IPS DF 19.7 (cell line): ENCODE measurements at regions not wholly inside any gene's neighbourhood (a gene's known extent, or its start where the extent isn't known, plus 50 kb on each side); places are given as distances from the start of the nearest gene placed in this dataset.
"Not testable (repeated sequence)": the region's sequence is repeated elsewhere in the genome, so short reads cannot be mapped to it uniquely, and the experiment has no call there.

Source experiments
- DNase-seq: peaks from one replicate; pipeline ENCODE4 v3.0.0-alpha.2; 2013; ENCODE audit warnings: low read depth, low spot score

- DNase-seq = no peak
Observed at GRCh38 chr11:134667175-134667500, 255.1 kb upstream of the B3GAT1 start.

DNA sequence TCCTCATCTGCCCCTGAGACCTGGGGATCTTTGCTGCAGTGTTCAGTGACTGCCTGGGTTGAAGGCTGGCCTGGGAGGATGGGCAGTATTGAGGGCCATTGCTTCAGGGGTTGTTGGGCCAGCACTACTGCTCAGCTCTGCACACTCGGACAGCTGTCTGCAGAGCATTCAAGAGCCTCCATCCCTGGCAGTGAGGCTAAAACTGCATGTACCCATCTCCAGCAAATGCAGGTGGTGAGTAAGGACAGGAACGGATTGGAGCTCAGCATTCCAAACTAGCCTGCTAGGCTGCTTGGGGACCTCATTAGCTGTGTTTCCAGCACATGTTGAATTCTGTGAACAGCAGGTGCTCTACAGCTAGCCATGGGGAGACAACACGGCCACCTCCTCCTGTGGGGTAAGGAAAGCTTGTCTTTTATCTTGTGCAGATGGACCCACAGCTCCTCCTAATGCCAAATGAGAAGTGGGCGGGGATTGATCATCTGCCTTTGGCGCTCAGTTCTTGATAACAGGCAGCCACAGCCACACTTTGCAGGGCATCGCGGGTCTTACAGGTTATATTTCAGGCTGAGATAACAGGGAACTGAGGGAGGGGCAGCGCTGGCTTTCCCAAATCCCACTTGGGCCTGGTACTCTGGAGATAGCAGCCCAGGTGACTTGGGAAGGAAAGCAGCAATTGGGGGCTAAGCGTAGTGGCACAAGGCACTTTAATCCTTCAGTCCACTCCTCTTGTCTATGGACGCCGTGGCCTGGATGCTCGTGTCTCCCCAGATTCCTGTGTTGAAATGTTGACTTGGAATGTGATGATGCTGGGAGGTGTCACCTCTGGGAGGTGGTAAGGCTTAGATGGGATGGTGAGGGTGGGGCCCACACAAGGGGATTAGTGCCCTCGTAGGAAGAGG is 254.5 kb upstream of the B3GAT1 start:
- DNase-seq = no peak

DNA sequence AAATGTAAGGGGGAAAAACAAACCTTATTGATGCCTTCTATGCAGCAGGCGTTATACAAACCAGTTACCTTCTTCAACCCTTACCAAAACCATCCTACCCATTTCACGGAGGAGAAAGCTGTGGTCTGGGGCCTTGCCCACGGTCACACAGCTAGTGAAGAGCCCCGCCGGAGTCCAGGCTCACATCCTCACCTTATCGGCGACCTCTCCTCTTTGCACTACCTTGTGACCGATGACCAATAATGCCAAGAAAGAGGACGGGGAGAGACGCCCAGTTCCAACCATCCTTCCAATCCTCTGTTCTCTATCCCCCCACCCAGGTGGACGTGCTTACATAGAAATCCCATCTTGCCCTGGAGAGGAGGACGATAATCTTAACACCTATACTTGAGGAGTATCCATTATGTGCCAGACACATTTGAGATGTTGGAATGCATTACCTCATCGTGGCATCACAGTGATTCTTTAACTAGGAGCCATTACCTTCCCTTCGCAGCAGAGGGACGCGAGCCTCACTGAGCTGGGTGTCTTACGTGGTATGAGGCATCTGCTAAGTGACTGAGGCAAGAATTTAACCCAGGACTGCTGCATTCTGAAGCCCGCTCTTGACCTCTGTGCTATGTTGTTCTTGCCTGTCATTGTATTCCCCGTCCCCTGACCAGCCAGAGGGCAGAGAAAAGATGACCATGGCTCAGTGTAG is 253.7 kb upstream of the B3GAT1 start:
- no peak for DNase-seq

- no peak for DNase-seq
Observed at GRCh38 chr11:134665188-134665535, 253.1 kb upstream of the B3GAT1 start.

GRCh38 chr11:134664447-134665187 is 252.6 kb upstream of the B3GAT1 start:
- DNase-seq = no peak

- no peak for DNase-seq
Observed at GRCh38 chr11:134663506-134664313, 251.7 kb upstream of the B3GAT1 start.

- no peak for DNase-seq
Observed at GRCh38 chr11:134662629-134663360, 250.8 kb upstream of the B3GAT1 start.

DNA sequence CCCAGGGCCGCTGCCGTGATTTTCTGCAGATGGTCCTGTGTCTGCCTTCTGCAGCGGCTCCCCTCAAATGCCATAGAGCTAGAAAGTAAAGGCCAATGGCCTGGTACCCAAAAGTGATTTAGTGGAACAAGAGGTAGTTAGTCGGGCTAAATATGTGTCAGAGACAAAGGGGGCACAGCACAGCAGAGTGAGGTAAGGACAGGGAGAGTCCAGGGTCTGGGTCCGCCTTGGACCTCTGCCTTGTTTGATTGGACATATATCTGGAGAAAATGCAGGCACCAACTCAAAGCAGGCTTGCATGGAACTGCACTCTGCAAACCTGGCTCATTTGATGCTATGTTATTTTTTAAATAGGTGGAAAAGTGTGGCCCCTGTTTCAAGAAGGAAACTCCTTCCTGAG is 249.6 kb upstream of the B3GAT1 start:
- no peak for DNase-seq

GRCh38 chr11:134660416-134660815 is 248.4 kb upstream of the B3GAT1 start:
- DNase-seq = no peak

DNA sequence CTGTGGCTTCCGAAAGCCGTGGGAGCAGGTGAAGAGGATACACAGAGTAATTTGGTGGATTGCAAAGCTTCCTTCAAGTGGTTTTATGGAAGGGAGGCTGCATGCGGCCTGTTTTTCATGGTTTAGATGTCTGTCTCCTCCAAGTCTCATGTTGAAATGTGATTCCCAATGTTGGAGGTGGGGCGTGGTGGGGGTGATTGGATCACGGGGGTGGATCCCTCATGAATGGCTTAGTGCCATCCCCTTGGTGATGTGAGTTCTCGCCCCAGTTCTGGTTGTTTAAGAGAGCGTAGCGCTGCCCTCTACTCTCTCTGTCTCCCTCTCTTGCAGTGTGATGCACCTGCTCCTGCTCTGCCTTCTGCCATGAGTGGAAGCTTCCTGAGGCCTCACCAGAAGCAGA is 247.8 kb upstream of the B3GAT1 start:
- no peak for DNase-seq

DNA sequence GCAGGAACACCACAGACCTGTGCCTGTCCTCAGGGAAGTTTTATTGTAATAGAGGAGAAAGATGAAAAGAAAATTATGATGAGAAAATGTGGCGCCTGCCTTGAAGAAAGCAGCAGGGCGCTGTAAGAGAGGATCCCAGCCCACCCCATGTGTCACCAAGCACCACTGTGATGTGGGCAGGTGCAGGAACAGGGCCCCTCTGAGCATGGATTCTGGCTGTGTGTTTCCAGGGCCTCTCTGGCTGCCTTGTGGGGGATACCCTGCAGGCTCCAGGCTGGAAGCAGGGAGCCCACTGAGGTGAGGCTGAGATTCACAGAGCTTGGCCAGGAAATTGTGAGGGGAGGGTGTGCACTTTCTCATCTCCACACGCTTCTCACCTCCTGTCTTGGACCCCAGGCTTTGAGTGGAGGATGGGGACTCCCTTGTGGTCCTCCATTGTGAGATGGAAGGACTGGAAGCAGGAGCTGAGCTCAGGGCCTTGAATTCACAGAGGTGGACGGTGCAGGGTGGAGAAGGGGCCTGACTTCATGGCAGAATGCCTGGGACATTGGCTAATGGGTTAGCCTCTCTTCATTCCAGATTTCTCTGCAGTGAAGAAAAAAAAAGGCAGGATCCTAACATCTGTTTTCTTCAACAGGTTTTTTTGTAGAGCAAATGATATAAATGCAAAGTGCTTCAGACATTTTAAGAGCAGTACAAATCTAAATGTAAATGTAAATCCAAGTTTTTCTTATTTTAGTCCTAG is 246.6 kb upstream of the B3GAT1 start:
- DNase-seq = no peak

DNA sequence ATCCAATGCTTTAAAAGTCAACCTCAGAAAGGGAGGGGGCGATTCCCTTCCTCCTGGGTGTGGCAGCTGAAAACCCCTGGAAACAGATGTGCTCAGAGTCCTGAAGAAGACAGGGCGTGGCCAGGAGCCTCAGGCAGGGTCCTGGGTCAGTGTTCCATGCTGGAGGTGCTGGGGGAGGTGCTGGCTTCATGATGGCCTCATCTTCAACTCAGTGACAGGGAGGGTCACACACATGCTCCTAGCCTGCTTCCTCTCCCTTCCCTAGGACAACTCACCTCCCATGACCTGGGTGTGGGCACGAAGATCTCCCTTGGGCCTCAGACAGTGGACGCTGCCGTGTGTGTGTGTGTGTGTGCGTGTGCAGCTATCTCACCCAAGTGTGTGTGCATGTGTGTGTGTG is 245.6 kb upstream of the B3GAT1 start:
- DNase-seq = no peak

DNA sequence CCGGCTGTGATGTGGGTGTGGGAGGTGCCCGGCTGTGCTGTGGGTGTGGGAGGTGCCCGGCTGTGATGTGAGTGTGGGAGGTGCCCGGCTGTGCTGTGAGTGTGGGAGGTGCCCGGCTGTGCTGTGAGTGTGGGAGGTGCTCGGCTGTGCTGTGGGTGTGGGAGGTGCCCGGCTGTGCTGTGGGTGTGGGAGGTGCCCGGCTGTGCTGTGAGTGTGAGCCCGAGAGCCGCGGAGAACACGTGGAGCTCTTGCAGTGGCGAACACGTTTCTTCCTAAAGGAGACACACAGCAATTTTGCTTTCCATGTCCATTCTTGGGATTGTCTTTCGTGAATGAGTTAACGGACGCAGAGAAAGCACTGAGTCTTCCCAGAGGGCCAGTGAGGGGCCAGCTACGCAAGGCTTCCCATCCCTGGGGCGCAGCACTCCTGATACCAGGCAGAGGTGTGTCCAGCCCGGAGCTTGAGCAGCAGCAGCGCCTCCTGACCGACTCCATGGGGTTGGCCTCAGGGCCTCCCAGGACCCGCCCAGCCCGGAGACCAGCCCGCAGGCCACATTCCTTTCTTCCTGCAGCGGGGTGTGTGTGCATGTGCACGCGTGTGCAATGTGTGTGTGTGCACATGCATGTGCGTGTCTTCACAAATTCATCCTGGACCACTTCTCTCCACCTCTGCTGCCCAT is 245.0 kb upstream of the B3GAT1 start:
- no peak for DNase-seq

GRCh38 chr11:134656086-134656840 is 244.2 kb upstream of the B3GAT1 start:
- not testable (repeated sequence) for DNase-seq

DNA sequence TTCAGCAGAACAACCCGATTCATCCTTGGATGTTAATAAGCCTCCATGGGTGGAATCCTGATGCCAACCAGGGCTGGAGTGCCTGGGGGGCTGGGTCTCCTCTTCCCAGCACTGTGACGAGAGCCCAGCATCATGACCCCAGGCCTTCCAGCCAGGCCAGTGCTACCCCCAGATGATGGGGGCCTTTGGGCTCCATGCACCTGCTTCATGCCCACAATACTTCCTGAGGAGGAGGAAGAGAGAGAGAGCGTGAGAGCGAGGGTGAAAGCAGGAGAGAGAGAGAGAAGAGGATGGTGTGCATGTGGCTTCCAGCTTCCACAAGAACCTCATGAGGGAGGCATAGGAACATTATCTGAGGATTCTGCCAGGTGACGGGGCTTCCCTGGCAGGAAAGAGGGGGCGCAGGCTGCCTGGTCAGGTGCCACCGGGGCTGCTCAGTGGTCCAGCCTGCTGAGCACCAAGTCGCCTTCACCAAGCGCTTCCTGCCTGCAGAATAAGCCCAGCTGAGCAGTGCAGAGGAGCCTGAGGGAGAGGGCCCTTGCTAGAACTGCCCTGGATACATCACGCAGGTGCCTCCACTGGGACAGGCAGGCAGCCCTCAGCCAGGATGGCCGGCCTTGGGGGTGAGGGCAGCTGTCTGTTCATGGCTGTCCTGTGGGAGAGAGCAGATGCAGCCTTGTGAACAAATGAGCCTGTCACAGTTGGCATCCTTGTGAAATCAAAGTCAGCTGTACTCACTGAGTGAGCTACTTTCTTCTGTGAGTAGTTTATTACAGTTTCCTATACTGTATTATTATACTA is 243.3 kb upstream of the B3GAT1 start:
- DNase-seq = no peak

- DNase-seq = no peak
Observed at GRCh38 chr11:134654161-134654915, 242.3 kb upstream of the B3GAT1 start.

- no peak for DNase-seq
Observed at GRCh38 chr11:134652586-134653255, 240.7 kb upstream of the B3GAT1 start.
